OCI-LY7 (cell line): ENCODE measurements at regions not wholly inside any gene's neighbourhood (a gene's known extent, or its start where the extent isn't known, plus 50 kb on each side); places are given as distances from the start of the nearest gene placed in this dataset.
"Not testable (repeated sequence)": the region's sequence is repeated elsewhere in the genome, so short reads cannot be mapped to it uniquely, and the experiment has no call there.

ENCODE experiments used
- BruUV-seq: library from RNA; stranded (reverse); fragments of 400-500 nt; replicated peaks from 2 replicates; lab custom pipeline; 2021; lab: Mats Ljungman, UMichigan
- CTCF ChIA-PET: fragments of 300-600 bp; sonication (Branson Sonifier 250); formaldehyde crosslinking; loops from one replicate; lab custom pipeline; 2022; ENCODE audit warnings: antibody characterized with exemption; ENCODE audit not compliant: unreplicated experiment; lab: Charles Lee
- POLR2A ChIA-PET: fragments of 300-600 bp; sonication (Branson Sonifier 250); formaldehyde crosslinking; loops from one replicate; lab custom pipeline; 2022; ENCODE audit warnings: antibody characterized with exemption; lab: Charles Lee
- DNase-seq: peaks from one replicate; pipeline ENCODE4 v3.0.0-alpha.2; 2015; ENCODE audit warnings: low spot score
- H2AFZ ChIP-seq: fragments of 200-600 bp; sonication (generic), shearing (Covaris generic); 2 replicates; pipeline ENCODE4 v1.6.1; 2014; ENCODE audit warnings: mild to moderate bottlenecking, antibody characterized with exemption, low read length, moderate library complexity
- H3K27ac ChIP-seq: fragments of 200-600 bp; sonication (generic); 2 replicates; pipeline ENCODE4 v1.5.1; 2014; ENCODE audit warnings: mixed run types, low read depth, mild to moderate bottlenecking, moderate library complexity, low read length, inconsistent platforms; ENCODE audit not compliant: poor library complexity, severe bottlenecking
- H3K36me3 ChIP-seq: fragments of 200-600 bp; sonication (generic); 2 replicates; pipeline ENCODE4 v1.6.1; 2014; ENCODE audit warnings: mild to moderate bottlenecking, antibody characterized with exemption, low read length, moderate library complexity, mixed read lengths; ENCODE audit not compliant: insufficient read depth
- H3K4me1 ChIP-seq: fragments of 200-600 bp; sonication (generic); 2 replicates; pipeline ENCODE4 v1.5.1; 2014; ENCODE audit warnings: mild to moderate bottlenecking, low read length; ENCODE audit not compliant: insufficient read depth, poor library complexity, severe bottlenecking
- H3K4me2 ChIP-seq: fragments of 200-600 bp; sonication (generic); 2 replicates; pipeline ENCODE4 v1.6.1; 2014; ENCODE audit warnings: mild to moderate bottlenecking, low read length
- H3K4me3 ChIP-seq: fragments of 200-600 bp; sonication (generic); 2 replicates; pipeline ENCODE4 v1.5.1; 2014; ENCODE audit warnings: mild to moderate bottlenecking, low read depth, low read length; ENCODE audit not compliant: poor library complexity, severe bottlenecking
- H3K79me2 ChIP-seq: fragments of 200-600 bp; sonication (generic); 2 replicates; pipeline ENCODE4 v1.6.1; 2016; ENCODE audit warnings: low read depth, mild to moderate bottlenecking, low read length, moderate library complexity, mixed read lengths; ENCODE audit not compliant: insufficient read depth
- H3K9me2 ChIP-seq: fragments of 200-600 bp; sonication (generic); 2 replicates; pipeline ENCODE4 v1.6.1; 2016; ENCODE audit warnings: mild to moderate bottlenecking, low read length, mixed read lengths; ENCODE audit not compliant: insufficient read depth
- H3K9me3 ChIP-seq: fragments of 200-600 bp; sonication (generic); 2 replicates; pipeline ENCODE4 v1.6.1; 2014; ENCODE audit warnings: mild to moderate bottlenecking, mixed run types, low read length, mixed read lengths
- H4K20me1 ChIP-seq: fragments of 200-600 bp; sonication (generic); 2 replicates; pipeline ENCODE4 v1.6.1; 2014; ENCODE audit warnings: mild to moderate bottlenecking, antibody characterized with exemption, low read length, moderate library complexity, mixed read lengths; ENCODE audit not compliant: insufficient read depth
- EZH2phosphoT487 ChIP-seq: fragments of 200-600 bp; sonication (generic); IDR thresholded peaks from 2 replicates; pipeline ENCODE4 v1.6.1; 2018; ENCODE audit warnings: low read depth, borderline replicate concordance, mild to moderate bottlenecking, mixed run types, antibody characterized with exemption, low read length, moderate library complexity, mixed read lengths
- intact Hi-C: fragments of 100-400 bp; cut with micrococcal nuclease; formaldehyde crosslinking; loops from one replicate; pipeline ENCODE4 v1.10.0; 2022; ENCODE audit not compliant: unreplicated experiment
- TF ChIP-seq, protein P1 (sequence below): fragments of 200-600 bp; sonication (generic); conservative IDR thresholded peaks from 2 replicates; pipeline ENCODE4 v1.5.1; 2014; ENCODE audit warnings: mild to moderate bottlenecking, antibody characterized with exemption, low read length, moderate library complexity, mixed read lengths

DNA sequence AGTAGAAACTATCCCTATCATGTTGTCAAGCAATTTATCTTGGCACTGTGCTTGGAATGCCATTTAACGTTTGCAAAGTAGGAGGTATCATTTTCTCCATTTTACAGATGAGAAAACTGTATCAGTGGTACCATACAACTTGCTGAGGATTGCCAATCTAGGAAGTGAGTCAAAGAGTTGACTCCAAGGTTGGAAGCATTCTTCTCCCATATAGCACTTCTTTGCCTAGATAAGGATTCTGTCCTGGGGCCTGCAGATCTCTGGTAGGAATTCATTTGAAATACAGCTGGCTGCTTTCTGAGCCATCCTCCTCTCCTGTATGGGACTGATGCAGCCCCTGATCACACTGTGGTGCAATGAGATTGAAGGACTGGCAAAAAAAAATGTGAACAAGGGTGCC lies 170.2 kb downstream of the ALDH1A2 start:
- Histone ChIP-seq H3K4me2 (no peak overlapping the region), H3K36me3 (no peaks in the 10 kb centered on the region), H4K20me1 (no peaks in the 10 kb centered on the region), H3K27ac (no peak overlapping the region), H3K79me2 (no peaks in the 10 kb centered on the region), H3K9me3 (no peaks in the 10 kb centered on the region), H3K9me2 (0 out of 2 replicates have a peak, but pooled peaks cover 3% of the 10 kb centered on the region), H3K4me3 (no peak overlapping the region), H3K4me1 (no peaks in the 10 kb centered on the region), H2AFZ (no peak overlapping the region)
- no TSS peak for BruUV-seq
- DNase-seq: no peak
- no peak for TF ChIP-seq EZH2phosphoT487
- TF ChIP-seq, protein P1, sequence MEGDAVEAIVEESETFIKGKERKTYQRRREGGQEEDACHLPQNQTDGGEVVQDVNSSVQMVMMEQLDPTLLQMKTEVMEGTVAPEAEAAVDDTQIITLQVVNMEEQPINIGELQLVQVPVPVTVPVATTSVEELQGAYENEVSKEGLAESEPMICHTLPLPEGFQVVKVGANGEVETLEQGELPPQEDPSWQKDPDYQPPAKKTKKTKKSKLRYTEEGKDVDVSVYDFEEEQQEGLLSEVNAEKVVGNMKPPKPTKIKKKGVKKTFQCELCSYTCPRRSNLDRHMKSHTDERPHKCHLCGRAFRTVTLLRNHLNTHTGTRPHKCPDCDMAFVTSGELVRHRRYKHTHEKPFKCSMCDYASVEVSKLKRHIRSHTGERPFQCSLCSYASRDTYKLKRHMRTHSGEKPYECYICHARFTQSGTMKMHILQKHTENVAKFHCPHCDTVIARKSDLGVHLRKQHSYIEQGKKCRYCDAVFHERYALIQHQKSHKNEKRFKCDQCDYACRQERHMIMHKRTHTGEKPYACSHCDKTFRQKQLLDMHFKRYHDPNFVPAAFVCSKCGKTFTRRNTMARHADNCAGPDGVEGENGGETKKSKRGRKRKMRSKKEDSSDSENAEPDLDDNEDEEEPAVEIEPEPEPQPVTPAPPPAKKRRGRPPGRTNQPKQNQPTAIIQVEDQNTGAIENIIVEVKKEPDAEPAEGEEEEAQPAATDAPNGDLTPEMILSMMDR: no peak
- intact Hi-C loops: no loop called here
- CTCF ChIA-PET: no interaction called here
- POLR2A ChIA-PET: no interaction called here

DNA sequence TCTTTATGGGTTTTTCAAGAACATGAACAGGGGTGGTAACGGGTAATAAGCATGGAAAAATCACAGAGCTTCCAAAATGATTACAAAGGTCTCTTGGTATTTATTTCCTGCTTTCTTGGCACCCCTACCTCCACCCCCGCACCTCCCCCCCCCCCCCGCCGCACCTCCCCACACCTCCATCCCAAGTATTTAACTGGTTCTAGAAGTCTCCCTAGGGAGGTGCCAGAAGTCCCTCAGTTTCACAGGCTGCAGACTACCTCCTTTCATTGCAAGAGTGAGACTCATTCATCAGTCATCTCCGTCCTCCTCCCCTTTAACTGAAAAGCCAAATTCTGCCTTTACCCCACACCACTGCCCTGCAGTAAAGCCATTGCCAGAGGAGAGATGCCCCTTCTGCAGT lies 169.4 kb downstream of the ALDH1A2 start:
- no peak overlapping the region for H3K4me3 ChIP-seq
- H3K4me2 ChIP-seq: no peak overlapping the region
- H3K36me3 ChIP-seq: no peaks in the 10 kb centered on the region
- intact Hi-C loops: no loop called here
- BruUV-seq: no TSS peak
- no peaks in the 10 kb centered on the region for H4K20me1 ChIP-seq
- DNase-seq: no peak
- H2AFZ ChIP-seq: no peak overlapping the region
- H3K9me2 ChIP-seq: 0 out of 2 replicates have a peak, but pooled peaks cover 3% of the 10 kb centered on the region
- H3K4me1 ChIP-seq: no peaks in the 10 kb centered on the region
- ChIA-PET CTCF (no interaction called here), POLR2A (no interaction called here)
- TF ChIP-seq, protein P1: no peak
- no peak for TF ChIP-seq EZH2phosphoT487
- H3K9me3 ChIP-seq: no peaks in the 10 kb centered on the region
- no peaks in the 10 kb centered on the region for H3K79me2 ChIP-seq
- H3K27ac ChIP-seq: no peak overlapping the region

DNA sequence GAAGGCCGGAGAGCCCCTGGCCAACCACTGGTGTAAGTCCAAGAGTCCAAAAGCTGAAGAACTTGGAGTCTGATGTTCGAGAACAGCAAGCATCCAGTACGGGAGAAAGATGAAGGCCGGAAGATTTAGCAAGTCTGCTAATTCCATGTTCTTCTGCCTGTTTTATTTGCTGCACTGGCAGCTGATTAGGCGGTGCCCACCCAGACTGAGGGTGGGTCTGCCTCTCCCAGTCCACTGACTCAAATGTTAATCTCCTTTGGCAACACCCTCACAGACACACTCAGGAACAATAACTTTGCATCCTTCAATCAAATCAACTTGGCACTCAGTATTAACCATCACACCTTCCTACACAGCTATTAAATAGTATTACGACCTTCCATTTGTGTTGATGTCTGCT lies 168.6 kb downstream of the ALDH1A2 start:
- H3K4me1 ChIP-seq, POLR2A ChIA-PET, BruUV-seq, H4K20me1 ChIP-seq, H3K9me2 ChIP-seq, H3K79me2 ChIP-seq, DNase-seq, H3K27ac ChIP-seq, H2AFZ ChIP-seq, intact Hi-C loops, H3K9me3 ChIP-seq, CTCF ChIA-PET, H3K4me2 ChIP-seq, H3K36me3 ChIP-seq, H3K4me3 ChIP-seq: not testable (repeated sequence)
